ENCODE measurements at regions not wholly inside any gene's neighbourhood (a gene's known extent, or its start where the extent isn't known, plus 50 kb on each side); places are given as distances from the start of the nearest gene placed in this dataset.

- Histone ChIP-seq H4K20me1 (replicated peaks; ENCODE audit: control insufficient read depth, extremely low read depth, insufficient read depth, low read length) (no peaks in the 10 kb centered on the region), H2AFZ (ENCODE audit: low read depth, low read length) (no peak overlapping the region), H3K79me2 (ENCODE audit: control insufficient read depth, insufficient read depth, low read length) (peaks cover 2% of the 10 kb centered on the region), H3K9me1 (replicated peaks; ENCODE audit: control insufficient read depth, extremely low read depth, insufficient read depth, low read length) (no peaks in the 10 kb centered on the region), H3K4me3 (replicated peaks in 1 of 3; ENCODE audit: insufficient read depth in 1 of 3, low read depth in 1 of 3, low read length in 3 of 3) (no peak overlapping the region), H3K27ac (ENCODE audit: insufficient read depth, low read depth, low read length) (no peak overlapping the region), H3K9ac (replicated peaks; ENCODE audit: extremely low read depth, insufficient read depth, low read length) (no peak overlapping the region), H3K4me1 (ENCODE audit: control insufficient read depth, extremely low read depth, insufficient read depth, low read length) (peaks cover 35% of the 10 kb centered on the region), H3K4me2 (ENCODE audit: insufficient read depth, low read length) (no peak overlapping the region), H3K9me3 (replicated peaks; ENCODE audit: control insufficient read depth, insufficient read depth, low read length) (no peaks in the 10 kb centered on the region), H3K27me3 (ENCODE audit: control insufficient read depth in 2 of 2, insufficient read depth in 2 of 2, low read length in 2 of 2) (no peaks in the 10 kb centered on the region), H3K36me3 (ENCODE audit: control insufficient read depth in 2 of 2, extremely low read depth in 1 of 2, insufficient read depth in 2 of 2, low read length in 2 of 2) (peaks cover 0 to 10% of the 10 kb centered on the region in 2 experiments)
- dilution Hi-C loops (cut with MboI; ENCODE audit: extremely low pct_ligation_motif_present, low sequenced_read_pairs) (no loop called here), intact Hi-C loops (cut with micrococcal nuclease) (no loop called here)
- ChIA-PET CTCF (no interaction called here), POLR2A (no interaction called here)
- TF ChIP-seq FOS (IDR thresholded peaks at IDR 0.05; ENCODE audit: borderline replicate concordance, insufficient read depth, low read length) (peak; percentile 18), POLR2AphosphoS5 (IDR thresholded peaks at IDR 0.05; ENCODE audit: insufficient read depth, low read depth, low read length) (no peak)
- FAIRE-seq (no peak), DNase-seq (ENCODE audit: low read depth, low spot score) (no peak)
- no TSS peak for BruUV-seq (replicated peaks)
These were observed 174.5 kb upstream of the AKR1E2 start for GRCh38 chr10:4651404-4652037.

DNA sequence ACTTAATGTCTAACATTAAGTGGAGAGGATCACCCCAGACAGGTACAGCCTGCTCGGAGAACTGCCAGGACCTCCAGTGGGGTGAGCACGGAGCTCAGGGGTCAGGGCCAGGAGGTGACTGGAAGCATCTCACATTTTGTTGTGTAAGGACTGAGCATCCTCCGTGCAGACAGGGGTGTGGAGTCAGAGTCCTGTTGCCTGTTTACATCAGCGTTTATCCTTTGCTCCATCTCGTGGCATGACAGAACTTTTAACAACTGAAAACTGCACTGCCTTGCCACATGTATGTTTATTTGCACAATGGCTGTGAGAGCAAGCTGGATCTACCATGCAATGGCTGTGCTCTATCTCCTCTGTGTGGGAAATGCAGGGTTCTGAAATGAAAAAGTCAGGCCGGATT lies 175.4 kb upstream of the AKR1E2 start:
- Histone ChIP-seq H3K27me3 (ENCODE audit: control insufficient read depth in 2 of 2, insufficient read depth in 2 of 2, low read length in 2 of 2) (no peaks in the 10 kb centered on the region), H3K79me2 (ENCODE audit: control insufficient read depth, insufficient read depth, low read length) (peaks cover 2% of the 10 kb centered on the region), H3K9me1 (replicated peaks; ENCODE audit: control insufficient read depth, extremely low read depth, insufficient read depth, low read length) (no peaks in the 10 kb centered on the region), H3K9ac (replicated peaks; ENCODE audit: extremely low read depth, insufficient read depth, low read length) (no peak overlapping the region), H4K20me1 (replicated peaks; ENCODE audit: control insufficient read depth, extremely low read depth, insufficient read depth, low read length) (no peaks in the 10 kb centered on the region), H3K4me2 (ENCODE audit: insufficient read depth, low read length) (peak overlapping the region; percentile 38), H3K4me1 (ENCODE audit: control insufficient read depth, extremely low read depth, insufficient read depth, low read length) (peaks cover 35% of the 10 kb centered on the region), H3K27ac (ENCODE audit: insufficient read depth, low read depth, low read length) (peak overlapping the region; percentile 4), H2AFZ (ENCODE audit: low read depth, low read length) (no peak overlapping the region), H3K4me3 (replicated peaks in 1 of 3; ENCODE audit: insufficient read depth in 1 of 3, low read depth in 1 of 3, low read length in 3 of 3) (no peak overlapping the region), H3K36me3 (ENCODE audit: control insufficient read depth in 2 of 2, extremely low read depth in 1 of 2, insufficient read depth in 2 of 2, low read length in 2 of 2) (peaks cover 0 to 7% of the 10 kb centered on the region in 2 experiments), H3K9me3 (replicated peaks; ENCODE audit: control insufficient read depth, insufficient read depth, low read length) (no peaks in the 10 kb centered on the region)
- dilution Hi-C loops (cut with MboI; ENCODE audit: extremely low pct_ligation_motif_present, low sequenced_read_pairs) (no loop called here), intact Hi-C loops (cut with micrococcal nuclease) (no loop called here)
- TF ChIP-seq POLR2A (IDR thresholded peaks at IDR 0.05; ENCODE audit: low read depth, low read length) (peak; percentile 21), MAX (IDR thresholded peaks at IDR 0.05; ENCODE audit: insufficient read depth, insufficient read length) (no peak), EZH2 (IDR thresholded peaks at IDR 0.05; ENCODE audit: borderline replicate concordance, low read depth, low read length, severe bottlenecking) (no peak)
- POLR2A ChIA-PET = no interaction called here
- FAIRE-seq = no peak
- BruUV-seq (replicated peaks) = TSS peak; percentile 1
- CTCF ChIA-PET = no interaction called here
- no peak for DNase-seq (ENCODE audit: low read depth, low spot score)
